Trophoblast cell (in vitro differentiated cells and primary cell): ENCODE measurements at regions not wholly inside any gene's neighbourhood (a gene's known extent, or its start where the extent isn't known, plus 50 kb on each side); places are given as distances from the start of the nearest gene placed in this dataset.

Source experiments
- DNase-seq, 2 donors: peaks; one replicate each; pipeline ENCODE4 v3.0.0-alpha.2; 2016
- H2AFZ ChIP-seq: 2 replicates; pipeline ENCODE4 v1.6.1; 2013; ENCODE audit warnings: low read length, moderate library complexity, mild to moderate bottlenecking; ENCODE audit not compliant: insufficient read depth, poor library complexity
- H2AK5ac ChIP-seq: 2 replicates; pipeline ENCODE4 v1.6.1; 2013; ENCODE audit warnings: mild to moderate bottlenecking, low read length
- H2BK120ac ChIP-seq: 2 replicates; pipeline ENCODE4 v1.6.1; 2013; ENCODE audit warnings: low read length, mild to moderate bottlenecking, moderate library complexity; ENCODE audit not compliant: insufficient read depth, poor library complexity
- H2BK12ac ChIP-seq: 2 replicates; pipeline ENCODE4 v1.6.1; 2013; ENCODE audit warnings: mild to moderate bottlenecking, low read length, moderate library complexity
- H2BK5ac ChIP-seq: 2 replicates; pipeline ENCODE4 v1.6.1; 2013; ENCODE audit warnings: low read length, low read depth, moderate library complexity, mild to moderate bottlenecking; ENCODE audit not compliant: poor library complexity
- H3K14ac ChIP-seq: 2 replicates; pipeline ENCODE4 v1.6.1; 2013; ENCODE audit warnings: mild to moderate bottlenecking, low read length
- H3K18ac ChIP-seq: 2 replicates; pipeline ENCODE4 v1.6.1; 2013; ENCODE audit warnings: mild to moderate bottlenecking, low read length
- H3K23ac ChIP-seq: 2 replicates; pipeline ENCODE4 v1.6.1; 2013; ENCODE audit warnings: low read length
- H3K27ac ChIP-seq: 2 replicates; pipeline ENCODE4 v1.5.1; 2013; ENCODE audit warnings: low read depth, mild to moderate bottlenecking, inconsistent platforms, low read length, moderate library complexity
- H3K27me3 ChIP-seq: 2 replicates; pipeline ENCODE4 v1.6.1; 2013; ENCODE audit warnings: inconsistent platforms, mild to moderate bottlenecking, low read length, moderate library complexity; ENCODE audit not compliant: insufficient read depth
- H3K36me3 ChIP-seq, 2 experiments: 1 replicate in 1 of 2; 2 replicates in 1 of 2; pipeline ENCODE4 v1.6.1; 2013; ENCODE audit warnings: low read length in 2 of 2, mild to moderate bottlenecking in 2 of 2, moderate library complexity in 1 of 2; ENCODE audit not compliant: insufficient read depth in 2 of 2, control insufficient read depth in 1 of 2
- H3K4ac ChIP-seq: 2 replicates; pipeline ENCODE4 v1.6.1; 2013; ENCODE audit warnings: low read depth, mild to moderate bottlenecking, low read length, moderate library complexity
- H3K4me1 ChIP-seq, 2 experiments: 1 replicate in 1 of 2; 2 replicates in 1 of 2; pipeline ENCODE4 v1.6.1; 2013; ENCODE audit warnings: low read length in 2 of 2, mild to moderate bottlenecking in 2 of 2, moderate library complexity in 1 of 2; ENCODE audit not compliant: insufficient read depth in 2 of 2, control insufficient read depth in 1 of 2
- H3K4me2 ChIP-seq: 2 replicates; pipeline ENCODE4 v1.6.1; 2013; ENCODE audit warnings: inconsistent platforms, mild to moderate bottlenecking, low read length, moderate library complexity
- H3K4me3 ChIP-seq: 2 replicates; pipeline ENCODE4 v1.5.1; 2013; ENCODE audit warnings: mild to moderate bottlenecking, low read depth, low read length, inconsistent platforms
- H3K79me1 ChIP-seq: one replicate; pipeline ENCODE4 v1.6.1; 2013; ENCODE audit warnings: low read length
- H3K79me2 ChIP-seq: 2 replicates; pipeline ENCODE4 v1.6.1; 2013; ENCODE audit warnings: low read length, mild to moderate bottlenecking; ENCODE audit not compliant: control insufficient read depth, insufficient read depth, poor library complexity
- H3K9ac ChIP-seq: 2 replicates; pipeline ENCODE4 v1.6.1; 2013; ENCODE audit warnings: mild to moderate bottlenecking, low read length
- H3K9me3 ChIP-seq: 2 replicates; pipeline ENCODE4 v1.6.1; 2013; ENCODE audit warnings: low read depth, mild to moderate bottlenecking, control low read depth, inconsistent platforms, low read length; ENCODE audit not compliant: insufficient read depth
- H4K12ac ChIP-seq: 2 replicates; pipeline ENCODE4 v1.6.1; 2013; ENCODE audit warnings: low read depth, mild to moderate bottlenecking, low read length, moderate library complexity
- H4K8ac ChIP-seq: 2 replicates; pipeline ENCODE4 v1.6.1; 2013; ENCODE audit warnings: low read depth, mild to moderate bottlenecking, low read length, moderate library complexity
- H4K91ac ChIP-seq: one replicate; pipeline ENCODE4 v1.6.1; 2013; ENCODE audit warnings: low read depth, mild to moderate bottlenecking, low read length, moderate library complexity
- WGBS: extraction: QIAGEN DNeasy Blood & Tissue Kit; methylation state at CpG from one replicate; pipeline ENCODE4 v1.1.7; 2013; ENCODE audit warnings: missing lambda C conversion rate; ENCODE audit not compliant: insufficient read length, insufficient coverage; ENCODE audit errors: extremely low coverage; 5-methylcytosine and 5-hydroxymethylcytosine counted together

- H3K4me1 ChIP-seq: peaks cover 5 to 6% of the 10 kb centered on the region in 2 experiments
- H2BK120ac ChIP-seq: no peak overlapping the region
- H3K4me2 ChIP-seq: no peak overlapping the region
- no peak overlapping the region for H3K18ac ChIP-seq
- H3K9ac ChIP-seq: no peak overlapping the region
- H2BK12ac ChIP-seq: no peak overlapping the region
- peak; percentile 75 to 86 for DNase-seq
- H2BK5ac ChIP-seq: no peak overlapping the region
- peaks cover 9% of the 10 kb centered on the region for H3K79me1 ChIP-seq
- no peak overlapping the region for H4K8ac ChIP-seq
- H3K79me2 ChIP-seq: no peaks in the 10 kb centered on the region
- H4K12ac ChIP-seq: no peak overlapping the region
- H3K27ac ChIP-seq: no peak overlapping the region
- WGBS: no CpG with 5 or more reads among the region's 2 CpGs
- H2AFZ ChIP-seq: no peak overlapping the region
- H3K36me3 ChIP-seq: no peaks in the 10 kb centered on the region
- no peak overlapping the region for H4K91ac ChIP-seq
- H3K23ac ChIP-seq: no peak overlapping the region
- no peak overlapping the region for H3K4me3 ChIP-seq
- no peaks in the 10 kb centered on the region for H3K9me3 ChIP-seq
- no peak overlapping the region for H2AK5ac ChIP-seq
- H3K14ac ChIP-seq: no peak overlapping the region
- H3K4ac ChIP-seq: no peak overlapping the region
- H3K27me3 ChIP-seq: no peaks in the 10 kb centered on the region
These were observed 79.6 kb downstream of the LACC1 start for GRCh38 chr13:43959291-43959690.

- peak overlapping the region; percentile 3 for H2BK12ac ChIP-seq
- no CpG with 5 or more reads among the region's 4 CpGs for WGBS
- no peak overlapping the region for H3K4me3 ChIP-seq
- H3K27ac ChIP-seq: no peak overlapping the region
- peak overlapping the region; percentile 21 for H2BK5ac ChIP-seq
- H3K9ac ChIP-seq: no peak overlapping the region
- H3K79me2 ChIP-seq: no peaks in the 10 kb centered on the region
- H2BK120ac ChIP-seq: peak overlapping the region; percentile 51
- no peak overlapping the region for H3K18ac ChIP-seq
- no peak overlapping the region for H4K8ac ChIP-seq
- H2AK5ac ChIP-seq: no peak overlapping the region
- no peaks in the 10 kb centered on the region for H3K9me3 ChIP-seq
- no peaks in the 10 kb centered on the region for H3K36me3 ChIP-seq
- H3K4me2 ChIP-seq: no peak overlapping the region
- peaks cover 17% of the 10 kb centered on the region for H3K79me1 ChIP-seq
- H3K27me3 ChIP-seq: no peaks in the 10 kb centered on the region
- no peak overlapping the region for H3K14ac ChIP-seq
- no peak overlapping the region for H2AFZ ChIP-seq
- H4K12ac ChIP-seq: no peak overlapping the region
- DNase-seq: no peak
- H3K4ac ChIP-seq: no peak overlapping the region
- peaks cover 11 to 12% of the 10 kb centered on the region in 2 experiments for H3K4me1 ChIP-seq
- no peak overlapping the region for H3K23ac ChIP-seq
- H4K91ac ChIP-seq: no peak overlapping the region
These were observed 82.2 kb downstream of the LACC1 start for GRCh38 chr13:43961909-43962308.

GRCh38 chr13:43963726-43964125, 84.0 kb downstream of the LACC1 start:
- Histone ChIP-seq H2AK5ac (no peak overlapping the region), H3K9me3 (no peaks in the 10 kb centered on the region), H3K4me3 (no peak overlapping the region), H3K79me1 (peaks cover 17% of the 10 kb centered on the region), H2BK12ac (peak overlapping the region; percentile 73), H3K18ac (peak overlapping the region; percentile 7), H3K23ac (no peak overlapping the region), H3K14ac (peak overlapping the region; percentile 73), H3K4me1 (peaks cover 11 to 12% of the 10 kb centered on the region in 2 experiments), H4K8ac (peak overlapping the region; percentile 69), H4K12ac (peak overlapping the region; percentile 44), H3K27me3 (no peaks in the 10 kb centered on the region), H3K79me2 (no peaks in the 10 kb centered on the region), H3K9ac (no peak overlapping the region), H3K4ac (no peak overlapping the region), H4K91ac (peak overlapping the region; percentile 43), H3K36me3 (no peaks in the 10 kb centered on the region), H3K27ac (peak overlapping the region; percentile 24), H2AFZ (peak overlapping the region; percentile 70), H2BK120ac (peak overlapping the region; percentile 79), H3K4me2 (no peak overlapping the region), H2BK5ac (peak overlapping the region; percentile 25)
- WGBS: no CpG with 5 or more reads among the region's 4 CpGs
- peak; percentile 53 to 66 for DNase-seq

GRCh38 chr13:43964698-43965458, 85.2 kb downstream of the LACC1 start:
- Histone ChIP-seq H3K9me3 (peaks cover 4% of the 10 kb centered on the region), H3K27ac (peak overlapping the region; percentile 92), H4K91ac (peak overlapping the region; percentile 30), H3K4me1 (peaks cover 11 to 12% of the 10 kb centered on the region in 2 experiments), H4K12ac (no peak overlapping the region), H2AK5ac (no peak overlapping the region), H3K14ac (peak overlapping the region; percentile 41), H3K23ac (no peak overlapping the region), H2AFZ (no peak overlapping the region), H2BK120ac (no peak overlapping the region), H3K36me3 (no peaks in the 10 kb centered on the region), H4K8ac (no peak overlapping the region), H3K4me3 (no peak overlapping the region), H2BK12ac (peak overlapping the region; percentile 55), H3K79me1 (peaks cover 17% of the 10 kb centered on the region), H2BK5ac (peak overlapping the region; percentile 46), H3K27me3 (no peaks in the 10 kb centered on the region), H3K9ac (no peak overlapping the region), H3K4ac (peak overlapping the region; percentile 27), H3K4me2 (peak overlapping the region; percentile 43), H3K79me2 (no peaks in the 10 kb centered on the region), H3K18ac (no peak overlapping the region)
- WGBS: no CpG with 5 or more reads among the region's 2 CpGs
- peak; percentile 30 to 74 for DNase-seq
